ENCODE measurements at regions not wholly inside any gene's neighbourhood (a gene's known extent, or its start where the extent isn't known, plus 50 kb on each side); places are given as distances from the start of the nearest gene placed in this dataset.

- Histone ChIP-seq H3K36me3 (ENCODE audit: insufficient read depth, low read length) (no peaks in the 10 kb centered on the region), H3K27ac (no peak overlapping the region), H3K9me3 (ENCODE audit: low read depth, low read length) (no peaks in the 10 kb centered on the region), H3K4me3 (no peak overlapping the region), H3K9ac (ENCODE audit: insufficient read length) (no peak overlapping the region)
- TF ChIP-seq FOXP2 (optimal IDR thresholded peaks at IDR 0.05; ENCODE audit: control extremely low read depth, extremely low read length, insufficient read depth) (no peak), EZH2 (IDR thresholded peaks at IDR 0.05) (no peak), POLR2AphosphoS5 (IDR thresholded peaks at IDR 0.05; ENCODE audit: borderline replicate concordance, low read depth, low read length) (no peak)
- no peak for DNase-seq (ENCODE audit: low read depth, low spot score)
These were observed 757.0 kb upstream of the KCND2 start for GRCh38 chr7:119515962-119516361.

GRCh38 chr7:119522263-119522662 is 750.7 kb upstream of the KCND2 start:
- no peak overlapping the region for H3K4me3 ChIP-seq
- no peak overlapping the region for H3K9ac ChIP-seq (ENCODE audit: insufficient read length)
- H3K9me3 ChIP-seq (ENCODE audit: low read depth, low read length): no peaks in the 10 kb centered on the region
- TF ChIP-seq EZH2 (IDR thresholded peaks at IDR 0.05): no peak
- TF ChIP-seq FOXP2 (optimal IDR thresholded peaks at IDR 0.05; ENCODE audit: control extremely low read depth, extremely low read length, insufficient read depth): no peak
- no peak for TF ChIP-seq POLR2AphosphoS5 (IDR thresholded peaks at IDR 0.05; ENCODE audit: borderline replicate concordance, low read depth, low read length)
- H3K27ac ChIP-seq: no peak overlapping the region
- no peak for DNase-seq (ENCODE audit: low read depth, low spot score)
- H3K36me3 ChIP-seq (ENCODE audit: insufficient read depth, low read length): no peaks in the 10 kb centered on the region

GRCh38 chr7:119522698-119523097 is 750.3 kb upstream of the KCND2 start:
- H3K36me3 ChIP-seq (ENCODE audit: insufficient read depth, low read length): no peaks in the 10 kb centered on the region
- no peak for TF ChIP-seq EZH2 (IDR thresholded peaks at IDR 0.05)
- TF ChIP-seq FOXP2 (optimal IDR thresholded peaks at IDR 0.05; ENCODE audit: control extremely low read depth, extremely low read length, insufficient read depth): no peak
- no peak for TF ChIP-seq POLR2AphosphoS5 (IDR thresholded peaks at IDR 0.05; ENCODE audit: borderline replicate concordance, low read depth, low read length)
- H3K9ac ChIP-seq (ENCODE audit: insufficient read length): no peak overlapping the region
- H3K9me3 ChIP-seq (ENCODE audit: low read depth, low read length): no peaks in the 10 kb centered on the region
- H3K4me3 ChIP-seq: no peak overlapping the region
- DNase-seq (ENCODE audit: low read depth, low spot score): no peak
- no peak overlapping the region for H3K27ac ChIP-seq

- Histone ChIP-seq H3K36me3 (ENCODE audit: insufficient read depth, low read length) (no peaks in the 10 kb centered on the region), H3K27ac (no peak overlapping the region), H3K9me3 (ENCODE audit: low read depth, low read length) (no peaks in the 10 kb centered on the region), H3K4me3 (no peak overlapping the region), H3K9ac (ENCODE audit: insufficient read length) (no peak overlapping the region)
- no peak for DNase-seq (ENCODE audit: low read depth, low spot score)
- TF ChIP-seq FOXP2 (optimal IDR thresholded peaks at IDR 0.05; ENCODE audit: control extremely low read depth, extremely low read length, insufficient read depth): no peak
These were observed 727.9 kb upstream of the KCND2 start for GRCh38 chr7:119545118-119545517.

- Histone ChIP-seq H3K9ac (ENCODE audit: insufficient read length) (no peak overlapping the region), H3K27ac (no peak overlapping the region), H3K36me3 (ENCODE audit: insufficient read depth, low read length) (no peaks in the 10 kb centered on the region), H3K4me3 (no peak overlapping the region), H3K9me3 (ENCODE audit: low read depth, low read length) (no peaks in the 10 kb centered on the region)
- no peak for DNase-seq (ENCODE audit: low read depth, low spot score)
- TF ChIP-seq EZH2 (IDR thresholded peaks at IDR 0.05) (no peak), FOXP2 (optimal IDR thresholded peaks at IDR 0.05; ENCODE audit: control extremely low read depth, extremely low read length, insufficient read depth) (no peak), POLR2AphosphoS5 (IDR thresholded peaks at IDR 0.05; ENCODE audit: borderline replicate concordance, low read depth, low read length) (no peak)
These were observed 717.2 kb upstream of the KCND2 start for GRCh38 chr7:119555788-119556187.

- no peak for DNase-seq (ENCODE audit: low read depth, low spot score)
- H3K4me3 ChIP-seq: no peak overlapping the region
- TF ChIP-seq POLR2AphosphoS5 (IDR thresholded peaks at IDR 0.05; ENCODE audit: borderline replicate concordance, low read depth, low read length): no peak
- no peak for TF ChIP-seq FOXP2 (optimal IDR thresholded peaks at IDR 0.05; ENCODE audit: control extremely low read depth, extremely low read length, insufficient read depth)
- TF ChIP-seq EZH2 (IDR thresholded peaks at IDR 0.05): no peak
- H3K36me3 ChIP-seq (ENCODE audit: insufficient read depth, low read length): no peaks in the 10 kb centered on the region
- no peak overlapping the region for H3K9ac ChIP-seq (ENCODE audit: insufficient read length)
- no peaks in the 10 kb centered on the region for H3K9me3 ChIP-seq (ENCODE audit: low read depth, low read length)
- H3K27ac ChIP-seq: no peak overlapping the region
These were observed 716.5 kb upstream of the KCND2 start for GRCh38 chr7:119556436-119556835.

- Histone ChIP-seq H3K36me3 (ENCODE audit: insufficient read depth, low read length) (no peaks in the 10 kb centered on the region), H3K27ac (no peak overlapping the region), H3K9ac (ENCODE audit: insufficient read length) (no peak overlapping the region), H3K4me3 (no peak overlapping the region), H3K9me3 (ENCODE audit: low read depth, low read length) (no peaks in the 10 kb centered on the region)
- TF ChIP-seq EZH2 (IDR thresholded peaks at IDR 0.05) (no peak), FOXP2 (optimal IDR thresholded peaks at IDR 0.05; ENCODE audit: control extremely low read depth, extremely low read length, insufficient read depth) (no peak), POLR2AphosphoS5 (IDR thresholded peaks at IDR 0.05; ENCODE audit: borderline replicate concordance, low read depth, low read length) (no peak)
- no peak for DNase-seq (ENCODE audit: low read depth, low spot score)
These were observed 711.2 kb upstream of the KCND2 start for GRCh38 chr7:119561751-119562150.

GRCh38 chr7:119562839-119563238 is 710.1 kb upstream of the KCND2 start:
- no peak for DNase-seq (ENCODE audit: low read depth, low spot score)
- no peak overlapping the region for H3K9ac ChIP-seq (ENCODE audit: insufficient read length)

GRCh38 chr7:119571666-119572065 is 701.3 kb upstream of the KCND2 start:
- no peak for DNase-seq (ENCODE audit: low read depth, low spot score)
- H3K36me3 ChIP-seq (ENCODE audit: insufficient read depth, low read length): no peaks in the 10 kb centered on the region
- H3K4me3 ChIP-seq: no peak overlapping the region
- no peak overlapping the region for H3K9ac ChIP-seq (ENCODE audit: insufficient read length)
- no peaks in the 10 kb centered on the region for H3K9me3 ChIP-seq (ENCODE audit: low read depth, low read length)
- H3K27ac ChIP-seq: no peak overlapping the region
- no peak for TF ChIP-seq POLR2AphosphoS5 (IDR thresholded peaks at IDR 0.05; ENCODE audit: borderline replicate concordance, low read depth, low read length)

More at GRCh38 chr7:119562839-119563238, 710.1 kb upstream of the KCND2 start:
- H3K9me3 ChIP-seq (ENCODE audit: low read depth, low read length): no peaks in the 10 kb centered on the region
- TF ChIP-seq FOXP2 (optimal IDR thresholded peaks at IDR 0.05; ENCODE audit: control extremely low read depth, extremely low read length, insufficient read depth) (no peak), POLR2AphosphoS5 (IDR thresholded peaks at IDR 0.05; ENCODE audit: borderline replicate concordance, low read depth, low read length) (no peak), EZH2 (IDR thresholded peaks at IDR 0.05) (no peak)
- H3K4me3 ChIP-seq: no peak overlapping the region
- H3K27ac ChIP-seq: no peak overlapping the region
- H3K36me3 ChIP-seq (ENCODE audit: insufficient read depth, low read length): no peaks in the 10 kb centered on the region
